ENCODE measurements at regions not wholly inside any gene's neighbourhood (a gene's known extent, or its start where the extent isn't known, plus 50 kb on each side); places are given as distances from the start of the nearest gene placed in this dataset.

- TF ChIP-seq, protein P1, sequence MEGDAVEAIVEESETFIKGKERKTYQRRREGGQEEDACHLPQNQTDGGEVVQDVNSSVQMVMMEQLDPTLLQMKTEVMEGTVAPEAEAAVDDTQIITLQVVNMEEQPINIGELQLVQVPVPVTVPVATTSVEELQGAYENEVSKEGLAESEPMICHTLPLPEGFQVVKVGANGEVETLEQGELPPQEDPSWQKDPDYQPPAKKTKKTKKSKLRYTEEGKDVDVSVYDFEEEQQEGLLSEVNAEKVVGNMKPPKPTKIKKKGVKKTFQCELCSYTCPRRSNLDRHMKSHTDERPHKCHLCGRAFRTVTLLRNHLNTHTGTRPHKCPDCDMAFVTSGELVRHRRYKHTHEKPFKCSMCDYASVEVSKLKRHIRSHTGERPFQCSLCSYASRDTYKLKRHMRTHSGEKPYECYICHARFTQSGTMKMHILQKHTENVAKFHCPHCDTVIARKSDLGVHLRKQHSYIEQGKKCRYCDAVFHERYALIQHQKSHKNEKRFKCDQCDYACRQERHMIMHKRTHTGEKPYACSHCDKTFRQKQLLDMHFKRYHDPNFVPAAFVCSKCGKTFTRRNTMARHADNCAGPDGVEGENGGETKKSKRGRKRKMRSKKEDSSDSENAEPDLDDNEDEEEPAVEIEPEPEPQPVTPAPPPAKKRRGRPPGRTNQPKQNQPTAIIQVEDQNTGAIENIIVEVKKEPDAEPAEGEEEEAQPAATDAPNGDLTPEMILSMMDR (IDR thresholded peaks at IDR 0.05) = no peak
- TF ChIP-seq POLR2A (IDR thresholded peaks at IDR 0.05) = no peak
Observed at GRCh38 chr7:67671006-67671548, 674.4 kb downstream of the TYW1 start.
